Putamen (tissue), 1 donor: ENCODE measurements at regions not wholly inside any gene's neighbourhood (a gene's known extent, or its start where the extent isn't known, plus 50 kb on each side); places are given as distances from the start of the nearest gene placed in this dataset.

Source experiments
- DNase-seq: peaks from one replicate; pipeline ENCODE4 v3.0.0-alpha.2; 2016; ENCODE audit warnings: low spot score

- DNase-seq = no peak
Observed at GRCh38 chr7:12130609-12131008, 80.5 kb upstream of the TMEM106B start.

GRCh38 chr7:12131122-12131521, 80.0 kb upstream of the TMEM106B start:
- DNase-seq = no peak

- no peak for DNase-seq
Observed at GRCh38 chr7:12133865-12134264, 77.2 kb upstream of the TMEM106B start.

GRCh38 chr7:12136523-12136922, 74.6 kb upstream of the TMEM106B start:
- no peak for DNase-seq

GRCh38 chr7:12137283-12137682, 73.8 kb upstream of the TMEM106B start:
- no peak for DNase-seq

- peak; percentile 11 for DNase-seq
Observed at GRCh38 chr7:12138421-12138820, 72.7 kb upstream of the TMEM106B start.

GRCh38 chr7:12139416-12139815, 71.7 kb upstream of the TMEM106B start:
- no peak for DNase-seq

GRCh38 chr7:12146813-12147212, 64.3 kb upstream of the TMEM106B start:
- no peak for DNase-seq

GRCh38 chr7:12152196-12152918, 58.7 kb upstream of the TMEM106B start:
- no peak for DNase-seq

GRCh38 chr7:12154119-12154518, 57.0 kb upstream of the TMEM106B start:
- DNase-seq = no peak

GRCh38 chr7:12157517-12157916, 53.6 kb upstream of the TMEM106B start:
- no peak for DNase-seq

- DNase-seq = no peak
Observed at GRCh38 chr7:12158334-12159060, 52.6 kb upstream of the TMEM106B start.

- DNase-seq = no peak
Observed at GRCh38 chr7:12161146-12161545, 49.9 kb upstream of the TMEM106B start.
